Activated naive CD4-positive, alpha-beta T cell treated with anti-CD3 and anti-CD28 coated beads for 36 hours (primary cell): ENCODE measurements at regions not wholly inside any gene's neighbourhood (a gene's known extent, or its start where the extent isn't known, plus 50 kb on each side); places are given as distances from the start of the nearest gene placed in this dataset.

ENCODE experiments used
- CTCF ChIA-PET: fragments of 350-600 bp; sonication (Branson Sonifier 250); formaldehyde crosslinking; loops from one replicate; lab custom pipeline; 2021; ENCODE audit warnings: antibody characterized with exemption; lab: Charles Lee
- DNase-seq: peaks from one replicate; pipeline ENCODE4 v3.0.0-alpha.2; 2020
- H3K27ac Mint-ChIP-seq: one replicate; pipeline ENCODE4 v1.8.0; 2021; ENCODE audit warnings: mild to moderate bottlenecking, mixed read lengths
- H3K27me3 Mint-ChIP-seq: one replicate; pipeline ENCODE4 v1.8.0; 2021; ENCODE audit warnings: low read depth, mixed read lengths
- H3K36me3 Mint-ChIP-seq: one replicate; pipeline ENCODE4 v1.8.0; 2021; ENCODE audit warnings: low read depth, mixed read lengths
- H3K4me1 Mint-ChIP-seq: one replicate; pipeline ENCODE4 v1.8.0; 2021; ENCODE audit warnings: low read depth, mixed read lengths
- H3K4me3 Mint-ChIP-seq: one replicate; pipeline ENCODE4 v1.8.0; 2021; ENCODE audit warnings: mild to moderate bottlenecking, moderate library complexity, mixed read lengths
- H3K9me3 Mint-ChIP-seq: one replicate; pipeline ENCODE4 v1.8.0; 2021; ENCODE audit warnings: mixed read lengths
- intact Hi-C: fragments of 100-400 bp; cut with micrococcal nuclease; formaldehyde crosslinking; loops from one replicate; pipeline ENCODE4 v1.15.1; 2023

DNA sequence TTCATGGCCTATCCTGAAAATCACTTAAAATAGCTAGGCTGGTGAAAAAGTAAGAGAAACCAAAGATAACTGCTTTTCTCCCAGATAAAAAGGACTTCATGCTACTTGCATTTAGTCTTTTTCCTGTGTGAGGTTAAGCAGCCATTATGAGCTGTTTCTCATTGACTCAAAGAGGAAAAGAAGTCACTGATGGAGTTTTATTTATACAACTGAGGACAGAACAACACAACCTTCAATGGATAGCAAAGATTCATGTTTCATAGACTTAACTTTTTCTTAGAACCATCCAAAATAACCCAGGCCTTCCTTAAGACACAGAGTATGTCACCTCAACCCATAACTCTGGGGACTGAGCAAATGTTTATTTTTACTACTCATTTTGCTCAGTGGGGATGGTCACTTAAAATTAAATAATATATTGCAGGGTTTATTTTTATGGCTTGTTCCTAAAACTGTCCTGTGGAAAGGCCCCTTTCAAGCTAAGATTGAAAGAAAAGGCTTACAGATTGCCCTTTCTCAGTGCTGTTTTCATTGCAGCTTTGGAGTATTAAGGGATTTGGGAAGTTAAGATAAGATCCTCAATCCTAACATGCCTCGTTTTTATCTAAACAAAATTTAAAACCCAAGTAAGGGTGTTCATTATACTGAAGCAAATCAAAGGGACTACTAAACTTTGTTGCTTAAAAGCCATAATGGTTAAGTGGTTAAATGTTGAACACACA lies 252.6 kb upstream of the MAD2L1 start:
- Mint-ChIP-seq H3K4me3 (no peak overlapping the region), H3K27ac (no peak overlapping the region), H3K36me3 (no peaks in the 10 kb centered on the region), H3K4me1 (no peaks in the 10 kb centered on the region), H3K27me3 (peaks cover 5% of the 10 kb centered on the region), H3K9me3 (no peaks in the 10 kb centered on the region)
- CTCF ChIA-PET = no interaction called here
- intact Hi-C loops = no loop called here
- no peak for DNase-seq

DNA sequence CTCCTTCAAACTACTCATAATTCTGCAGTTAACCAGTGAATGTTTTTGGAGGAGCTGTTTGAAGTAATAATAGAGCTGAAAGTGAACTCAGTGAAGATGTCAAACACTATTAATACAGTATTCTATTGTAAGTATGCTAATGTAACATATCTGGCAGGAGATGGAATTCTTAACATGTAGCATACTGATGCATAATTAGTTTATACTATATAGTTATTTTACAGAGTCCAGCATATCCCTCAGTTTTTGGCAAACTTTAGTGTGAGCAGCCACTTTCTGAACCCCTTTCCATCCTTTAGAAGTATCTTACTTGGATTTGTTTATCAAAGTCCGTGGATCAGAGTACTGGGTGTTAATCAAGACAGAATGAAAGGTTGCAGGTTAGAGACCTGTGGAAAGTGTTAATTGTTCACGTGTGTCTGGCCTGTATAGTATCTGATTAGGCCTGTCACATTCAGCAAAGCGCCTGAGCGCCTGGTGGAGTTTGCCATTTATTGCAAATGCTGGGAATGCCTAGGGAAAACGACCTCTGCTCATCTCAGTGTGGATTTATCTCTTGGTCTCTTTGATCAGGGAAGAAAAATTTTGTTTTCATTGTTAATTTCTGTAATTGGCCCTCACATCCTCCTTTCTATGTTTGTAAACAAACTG lies 251.7 kb upstream of the MAD2L1 start:
- intact Hi-C loops = no loop called here
- H3K4me3 Mint-ChIP-seq = no peak overlapping the region
- no peaks in the 10 kb centered on the region for H3K36me3 Mint-ChIP-seq
- CTCF ChIA-PET = no interaction called here
- DNase-seq = no peak
- no peak overlapping the region for H3K27ac Mint-ChIP-seq
- no peaks in the 10 kb centered on the region for H3K4me1 Mint-ChIP-seq
- peaks cover 6% of the 10 kb centered on the region for H3K27me3 Mint-ChIP-seq
- no peaks in the 10 kb centered on the region for H3K9me3 Mint-ChIP-seq

- CTCF ChIA-PET = no interaction called here
- Mint-ChIP-seq H3K36me3 (no peaks in the 10 kb centered on the region), H3K4me1 (no peaks in the 10 kb centered on the region), H3K27me3 (peaks cover 6% of the 10 kb centered on the region), H3K9me3 (no peaks in the 10 kb centered on the region), H3K4me3 (no peak overlapping the region), H3K27ac (no peak overlapping the region)
- intact Hi-C loops = no loop called here
- no peak for DNase-seq
These were observed 251.1 kb upstream of the MAD2L1 start for GRCh38 chr4:120317713-120318112.

GRCh38 chr4:120316416-120316815 lies 249.8 kb upstream of the MAD2L1 start:
- H3K27me3 Mint-ChIP-seq = peaks cover 4% of the 10 kb centered on the region
- intact Hi-C loops = no loop called here
- CTCF ChIA-PET = no interaction called here
- no peak for DNase-seq
- no peaks in the 10 kb centered on the region for H3K4me1 Mint-ChIP-seq
- H3K9me3 Mint-ChIP-seq = no peaks in the 10 kb centered on the region
- no peak overlapping the region for H3K27ac Mint-ChIP-seq
- H3K36me3 Mint-ChIP-seq = no peaks in the 10 kb centered on the region
- no peak overlapping the region for H3K4me3 Mint-ChIP-seq

GRCh38 chr4:120314969-120315368 lies 248.3 kb upstream of the MAD2L1 start:
- CTCF ChIA-PET = no interaction called here
- Mint-ChIP-seq H3K4me1 (no peaks in the 10 kb centered on the region), H3K9me3 (peaks cover 5% of the 10 kb centered on the region), H3K27ac (no peak overlapping the region), H3K4me3 (no peak overlapping the region), H3K36me3 (no peaks in the 10 kb centered on the region), H3K27me3 (peaks cover 11% of the 10 kb centered on the region)
- intact Hi-C loops = no loop called here
- no peak for DNase-seq

- Mint-ChIP-seq H3K27me3 (peaks cover 10% of the 10 kb centered on the region), H3K27ac (no peak overlapping the region), H3K36me3 (no peaks in the 10 kb centered on the region), H3K4me1 (no peaks in the 10 kb centered on the region), H3K9me3 (no peaks in the 10 kb centered on the region), H3K4me3 (no peak overlapping the region)
- CTCF ChIA-PET = no interaction called here
- intact Hi-C loops = no loop called here
- no peak for DNase-seq
These were observed 238.2 kb upstream of the MAD2L1 start for GRCh38 chr4:120304801-120305200.

DNA sequence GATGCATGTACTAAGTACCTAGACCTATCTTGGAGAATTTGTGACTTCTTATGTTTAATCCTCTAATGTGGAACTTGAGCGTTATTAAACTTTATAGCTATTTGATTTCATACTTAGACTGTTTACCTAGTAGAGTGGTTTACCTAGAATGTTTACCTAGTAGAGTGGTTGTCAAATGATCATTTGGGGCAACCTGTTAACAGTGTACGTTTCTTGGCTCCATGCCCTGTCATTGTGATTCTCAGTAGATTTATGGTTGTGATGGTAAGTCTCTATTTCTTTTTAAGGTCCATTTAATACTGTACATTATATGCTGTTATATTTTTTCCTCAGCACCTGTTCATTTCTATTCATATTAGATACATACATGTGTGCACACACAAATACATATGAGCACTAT lies 233.0 kb upstream of the MAD2L1 start:
- no peaks in the 10 kb centered on the region for H3K4me1 Mint-ChIP-seq
- H3K9me3 Mint-ChIP-seq = no peaks in the 10 kb centered on the region
- H3K4me3 Mint-ChIP-seq = no peak overlapping the region
- H3K36me3 Mint-ChIP-seq = no peaks in the 10 kb centered on the region
- no peak overlapping the region for H3K27ac Mint-ChIP-seq
- intact Hi-C loops = no loop called here
- no peak for DNase-seq
- H3K27me3 Mint-ChIP-seq = peaks cover 9% of the 10 kb centered on the region
- CTCF ChIA-PET = no interaction called here

DNA sequence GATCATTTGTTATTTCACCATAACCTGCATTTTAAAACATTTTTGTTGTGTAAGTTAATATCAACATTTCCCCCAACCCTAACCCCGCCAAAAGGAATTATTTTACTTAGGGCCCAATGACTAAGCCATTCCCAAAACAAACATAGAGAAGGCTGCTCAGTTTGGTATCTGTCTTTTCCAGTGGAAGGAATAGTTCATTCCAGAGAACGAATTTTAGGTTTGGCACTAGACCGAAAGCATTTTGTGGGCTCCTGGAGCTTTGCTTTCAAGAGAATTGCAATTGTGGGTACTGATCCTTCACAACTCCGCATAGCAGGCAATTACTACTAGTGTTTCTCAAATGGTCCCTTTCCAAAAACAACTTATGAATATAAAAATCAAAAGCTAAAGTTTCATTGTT lies 226.7 kb upstream of the MAD2L1 start:
- no peaks in the 10 kb centered on the region for H3K27me3 Mint-ChIP-seq
- intact Hi-C loops = no loop called here
- no peaks in the 10 kb centered on the region for H3K9me3 Mint-ChIP-seq
- H3K4me1 Mint-ChIP-seq = no peaks in the 10 kb centered on the region
- no peak overlapping the region for H3K4me3 Mint-ChIP-seq
- DNase-seq = no peak
- no peak overlapping the region for H3K27ac Mint-ChIP-seq
- H3K36me3 Mint-ChIP-seq = no peaks in the 10 kb centered on the region
- CTCF ChIA-PET = no interaction called here

DNA sequence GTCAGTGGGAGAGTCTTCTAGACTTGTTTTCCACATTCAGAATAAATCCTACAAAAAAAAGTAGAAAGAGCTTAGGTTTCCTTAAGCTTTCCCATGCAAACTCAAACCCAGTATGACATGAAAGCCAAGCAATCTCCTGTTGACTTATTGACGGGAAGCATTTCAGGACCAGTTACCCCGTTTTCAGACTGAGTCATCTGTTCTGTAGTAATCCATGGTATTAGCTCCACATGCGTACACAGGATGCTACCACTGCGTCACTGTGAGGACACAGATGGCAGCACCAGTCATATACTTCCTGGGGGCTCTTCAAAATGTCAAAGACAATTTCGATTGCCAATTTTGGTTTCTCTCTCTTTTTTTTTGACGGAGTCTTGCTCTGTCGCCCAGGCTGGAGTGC lies 224.9 kb upstream of the MAD2L1 start:
- Mint-ChIP-seq H3K27me3 (peaks cover 3% of the 10 kb centered on the region), H3K9me3 (no peaks in the 10 kb centered on the region), H3K36me3 (no peaks in the 10 kb centered on the region), H3K4me1 (no peaks in the 10 kb centered on the region), H3K27ac (no peak overlapping the region), H3K4me3 (no peak overlapping the region)
- no peak for DNase-seq
- CTCF ChIA-PET = no interaction called here
- intact Hi-C loops = no loop called here

DNA sequence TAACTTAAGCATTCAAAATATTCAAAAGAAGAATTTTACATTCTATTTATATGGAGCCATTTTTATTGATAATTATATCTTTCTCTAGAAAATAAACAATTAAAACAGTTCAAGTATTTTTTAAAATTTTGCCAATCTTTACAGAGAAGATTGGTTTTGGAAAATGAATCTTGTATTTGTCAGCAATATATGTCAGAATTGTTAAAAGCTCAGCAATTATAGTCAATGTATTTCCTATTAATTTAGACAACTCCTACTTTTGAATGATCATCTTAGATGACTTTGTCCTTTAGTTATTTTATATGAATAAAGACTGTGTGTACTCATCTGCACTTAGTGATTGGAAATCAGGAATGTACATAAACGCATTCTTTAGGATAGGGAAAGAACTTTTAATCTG lies 223.9 kb upstream of the MAD2L1 start:
- Mint-ChIP-seq H3K4me3 (no peak overlapping the region), H3K36me3 (no peaks in the 10 kb centered on the region), H3K27ac (no peak overlapping the region), H3K27me3 (peaks cover 3% of the 10 kb centered on the region), H3K4me1 (no peaks in the 10 kb centered on the region), H3K9me3 (no peaks in the 10 kb centered on the region)
- CTCF ChIA-PET = no interaction called here
- intact Hi-C loops = no loop called here
- no peak for DNase-seq

DNA sequence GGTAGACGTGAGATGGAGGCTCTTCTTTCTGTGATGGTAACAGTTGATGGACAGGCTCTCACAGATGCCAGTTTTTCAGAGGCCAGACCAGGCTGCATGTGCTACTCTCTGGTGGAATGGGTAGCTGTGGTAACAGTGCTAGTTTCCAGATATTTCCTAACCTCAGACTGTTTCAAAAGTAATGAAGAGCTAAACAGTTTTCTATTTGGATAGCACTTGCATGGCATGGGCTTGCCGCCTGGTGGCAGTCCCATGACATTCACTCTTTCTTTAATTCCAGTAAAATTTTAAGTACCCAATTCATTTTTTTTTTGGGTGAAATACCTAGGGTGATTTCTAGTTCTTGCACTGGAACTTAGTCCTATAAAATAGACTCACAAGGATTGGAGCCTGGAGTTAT lies 220.2 kb upstream of the MAD2L1 start:
- Mint-ChIP-seq H3K9me3 (no peaks in the 10 kb centered on the region), H3K36me3 (no peaks in the 10 kb centered on the region), H3K4me1 (no peaks in the 10 kb centered on the region), H3K4me3 (no peak overlapping the region), H3K27me3 (peaks cover 5% of the 10 kb centered on the region), H3K27ac (no peak overlapping the region)
- no peak for DNase-seq
- intact Hi-C loops = no loop called here
- CTCF ChIA-PET = interaction anchor here (0.9 kb wide), 1 partner anchor 132 kb away, joined by 3 read pairs; no protein-coding TSS in a partner anchor

- Mint-ChIP-seq H3K9me3 (no peaks in the 10 kb centered on the region), H3K4me3 (no peak overlapping the region), H3K27me3 (peaks cover 2% of the 10 kb centered on the region), H3K4me1 (no peaks in the 10 kb centered on the region), H3K36me3 (no peaks in the 10 kb centered on the region), H3K27ac (no peak overlapping the region)
- intact Hi-C loops = no loop called here
- no peak for DNase-seq
- CTCF ChIA-PET = interaction anchor here (0.6 kb wide), 1 partner anchor 10 kb away, joined by 3 read pairs; no protein-coding TSS in a partner anchor
These were observed 214.9 kb upstream of the MAD2L1 start for GRCh38 chr4:120281581-120281980.

DNA sequence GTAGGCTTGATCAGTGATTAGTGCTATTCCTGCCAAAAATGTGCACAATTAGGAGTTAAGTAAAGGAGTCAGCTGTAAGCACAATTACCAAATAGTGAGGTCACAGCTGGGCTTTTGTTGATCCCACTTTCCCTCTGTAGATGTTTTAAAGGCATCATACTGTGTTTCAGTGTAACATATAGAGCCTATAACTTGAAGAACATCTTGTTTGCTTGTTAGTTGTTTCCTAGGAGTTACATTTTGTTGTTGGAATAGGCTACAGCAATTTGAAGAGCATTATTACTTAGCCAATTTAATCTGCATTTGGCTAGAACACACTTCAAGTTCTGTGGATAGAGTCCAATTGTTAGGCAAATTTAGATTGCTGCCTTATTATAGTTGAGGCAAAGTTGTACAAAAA lies 210.7 kb upstream of the MAD2L1 start:
- no peaks in the 10 kb centered on the region for H3K4me1 Mint-ChIP-seq
- CTCF ChIA-PET = no interaction called here
- H3K9me3 Mint-ChIP-seq = no peaks in the 10 kb centered on the region
- H3K27ac Mint-ChIP-seq = no peak overlapping the region
- intact Hi-C loops = no loop called here
- H3K4me3 Mint-ChIP-seq = no peak overlapping the region
- H3K36me3 Mint-ChIP-seq = no peaks in the 10 kb centered on the region
- DNase-seq = no peak
- H3K27me3 Mint-ChIP-seq = no peaks in the 10 kb centered on the region
